ENCODE measurements at regions not wholly inside any gene's neighbourhood (a gene's known extent, or its start where the extent isn't known, plus 50 kb on each side); places are given as distances from the start of the nearest gene placed in this dataset.
A peak's percentile ranks its signal among the peaks of the same experiment; 100 is the strongest.

- H3K36me3 ChIP-seq = no peaks in the 10 kb centered on the region
- no peak overlapping the region for H3K4me3 ChIP-seq
- H3K27ac ChIP-seq = no peak overlapping the region
- intact Hi-C loops (cut with DNase I) = loop anchor here in 2 of 3 donors (5.0 to 10.0 kb wide), 2 partner anchors 311 to 319 kb away; no protein-coding TSS in a partner anchor
- H3K9me3 ChIP-seq = no peaks in the 10 kb centered on the region
- 43 to 54% methylated on average over 2 of the region's 2 CpGs for WGBS, 2 donors
- no peak for FAIRE-seq
- ATAC-seq = no peak
- DNase-seq = no peak
- TF ChIP-seq CTCF (IDR thresholded peaks at IDR 0.05) = no peak
- peaks cover 0 to 7% (median 0%) of the 10 kb centered on the region in 4 donors for H3K27me3 ChIP-seq
- H3K4me1 ChIP-seq = no peaks in the 10 kb centered on the region
These were observed 184.5 kb downstream of the MTX2 start for GRCh38 chr2:176453784-176454183.

DNA sequence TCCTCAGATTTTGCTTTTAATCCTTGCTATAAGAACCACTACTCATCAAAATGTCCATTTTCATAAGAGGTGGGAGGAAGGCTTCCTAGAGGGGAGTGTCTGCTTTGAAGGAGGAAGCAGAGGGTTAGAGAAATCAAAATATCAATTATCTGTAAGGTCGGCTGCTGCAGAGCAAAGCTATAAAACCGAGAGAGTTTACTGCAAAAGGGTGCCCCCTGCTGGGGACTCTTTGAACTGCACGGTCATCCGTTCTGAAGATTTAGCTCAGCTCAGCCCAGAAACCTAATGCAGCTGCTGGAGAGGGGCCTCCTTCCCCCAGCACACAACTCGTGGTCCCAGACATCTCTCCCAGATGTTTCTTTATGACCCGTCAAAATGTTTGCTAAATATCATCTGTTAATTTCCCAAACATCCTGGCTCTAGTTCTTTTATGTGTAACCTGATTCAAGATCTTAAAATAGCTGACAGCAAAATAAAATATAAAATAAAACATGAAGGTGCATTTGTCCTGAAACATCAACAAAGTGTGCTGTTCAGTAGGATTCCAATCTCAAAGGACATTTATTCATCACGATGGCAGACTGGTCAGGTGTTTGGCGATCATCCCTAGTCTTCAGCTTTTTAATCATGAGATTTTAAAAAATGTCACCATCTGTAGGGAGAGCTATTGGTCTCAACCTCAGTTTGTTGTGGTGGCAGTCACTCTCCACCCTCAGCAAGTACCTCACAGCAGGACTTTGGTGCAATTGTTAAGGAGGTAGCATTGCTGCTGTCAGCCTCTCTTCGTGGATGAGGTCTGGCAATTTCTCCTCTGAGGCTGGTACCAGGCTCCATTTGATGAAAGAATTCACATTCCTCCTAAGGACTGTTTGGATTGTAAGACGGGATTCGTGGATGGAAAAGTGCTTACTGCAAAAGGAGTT is 185.9 kb downstream of the MTX2 start:
- peak; percentile 85 to 97 (median 90) for TF ChIP-seq CTCF (IDR thresholded peaks at IDR 0.05)
- intact Hi-C loops (cut with DNase I) = loop anchor here (5.0 to 10.0 kb wide), 2 partner anchors 313 to 320 kb away; no protein-coding TSS in a partner anchor

GRCh38 chr2:176455816-176456291 is 186.6 kb downstream of the MTX2 start:
- Histone ChIP-seq H3K27me3 (peaks cover 0 to 7% (median 2%) of the 10 kb centered on the region in 4 donors), H3K9me3 (no peaks in the 10 kb centered on the region), H3K4me1 (no peaks in the 10 kb centered on the region), H3K36me3 (no peaks in the 10 kb centered on the region), H3K4me3 (no peak overlapping the region), H3K27ac (no peak overlapping the region)
- peak in 1 of 6 donors; percentile 7 for DNase-seq
- peak in 3 of 4 donors; percentile 28 to 63 (median 62) for ATAC-seq
- WGBS, 2 donors = 9 to 19% methylated on average over 3 of the region's 3 CpGs
- intact Hi-C loops (cut with DNase I) = loop anchor here in 2 of 3 donors (5.0 to 10.0 kb wide), 2 partner anchors 314 to 321 kb away; no protein-coding TSS in a partner anchor
- no peak for FAIRE-seq
- no peak for TF ChIP-seq CTCF (IDR thresholded peaks at IDR 0.05)

More for the DNA sequence above, 185.9 kb downstream of the MTX2 start:
- DNase-seq = peak; percentile 52 to 97 (median 80)
- no peak for FAIRE-seq
- H3K36me3 ChIP-seq = no peaks in the 10 kb centered on the region
- peak; percentile 24 to 94 (median 86) for ATAC-seq
- no peak overlapping the region for H3K27ac ChIP-seq
- H3K4me3 ChIP-seq = no peak overlapping the region
- no peaks in the 10 kb centered on the region for H3K9me3 ChIP-seq
- WGBS, 2 donors = 6% methylated on average over 11 of the region's 11 CpGs
- H3K27me3 ChIP-seq = peaks cover 0 to 7% (median 2%) of the 10 kb centered on the region in 4 donors
- H3K4me1 ChIP-seq = no peaks in the 10 kb centered on the region

- no peak for FAIRE-seq
- ATAC-seq = no peak
These were observed 188.2 kb downstream of the MTX2 start for GRCh38 chr2:176457481-176457880.

More at GRCh38 chr2:176457481-176457880, 188.2 kb downstream of the MTX2 start:
- intact Hi-C loops (cut with DNase I) = loop anchor here in 2 of 3 donors (5.0 to 10.0 kb wide), 2 partner anchors 315 to 323 kb away; no protein-coding TSS in a partner anchor
- whole genome bisulfite sequencing, 2 donors = 28 to 38% methylated on average over 1 of the region's 1 CpG
- Histone ChIP-seq H3K9me3 (no peaks in the 10 kb centered on the region), H3K4me1 (no peaks in the 10 kb centered on the region), H3K36me3 (no peaks in the 10 kb centered on the region), H3K27me3 (peaks cover 0 to 7% (median 2%) of the 10 kb centered on the region in 4 donors), H3K4me3 (no peak overlapping the region), H3K27ac (no peak overlapping the region)
- no peak for DNase-seq
- TF ChIP-seq CTCF (IDR thresholded peaks at IDR 0.05) = no peak

Data from pancreas (tissue), 10 donors.